ENCODE measurements at regions not wholly inside any gene's neighbourhood (a gene's known extent, or its start where the extent isn't known, plus 50 kb on each side); places are given as distances from the start of the nearest gene placed in this dataset.

GRCh38 chr7:106749165-106749564 lies 88.2 kb upstream of the CCDC71L start:
- CTCF ChIA-PET: no interaction called here

More at GRCh38 chr7:106749165-106749564, 88.2 kb upstream of the CCDC71L start:
- no peak overlapping the region for H3K4me3 Mint-ChIP-seq
- H3K9me3 Mint-ChIP-seq: peaks cover 4% of the 10 kb centered on the region
- TF ChIP-seq AFF4 (CRISPR knock-in tag; IDR thresholded peaks at IDR 0.05; ENCODE audit: borderline replicate concordance) (no peak), TEAD4 (CRISPR knock-in tag; IDR thresholded peaks at IDR 0.05) (no peak), HMGA2 (CRISPR knock-in tag; IDR thresholded peaks at IDR 0.05) (no peak), ZNF532 (CRISPR knock-in tag; IDR thresholded peaks at IDR 0.05; ENCODE audit: borderline replicate concordance) (no peak), E2F5 (CRISPR knock-in tag; IDR thresholded peaks at IDR 0.05) (no peak), RELA (CRISPR knock-in tag; IDR thresholded peaks at IDR 0.05; ENCODE audit: borderline replicate concordance) (no peak), MLX (CRISPR knock-in tag; IDR thresholded peaks at IDR 0.05) (no peak), E2F4 (CRISPR knock-in tag; IDR thresholded peaks at IDR 0.05; ENCODE audit: borderline replicate concordance, low read depth) (no peak), SMAD3 (CRISPR knock-in tag; IDR thresholded peaks at IDR 0.05; ENCODE audit: borderline replicate concordance) (no peak), STAT6 (CRISPR knock-in tag; conservative IDR thresholded peaks at IDR 0.05; ENCODE audit: low read depth) (no peak), ATF6 (CRISPR knock-in tag; IDR thresholded peaks at IDR 0.05) (no peak), ZNF425 (CRISPR knock-in tag; conservative IDR thresholded peaks at IDR 0.05) (no peak), GABPB1 (CRISPR knock-in tag; IDR thresholded peaks at IDR 0.05) (no peak), ZSCAN18 (CRISPR knock-in tag; IDR thresholded peaks at IDR 0.05) (no peak), ZNF423 (CRISPR knock-in tag; IDR thresholded peaks at IDR 0.05) (no peak)
- no peaks in the 10 kb centered on the region for H3K27me3 Mint-ChIP-seq (ENCODE audit: low read depth)
- POLR2A ChIA-PET: no interaction called here
- H3K27ac Mint-ChIP-seq: no peak overlapping the region
- peaks cover 6% of the 10 kb centered on the region; the same call in 1 of the 2 replicates for H3K4me1 Mint-ChIP-seq
- ATAC-seq (no peak), DNase-seq (ENCODE audit: low spot score) (no peak)
- H3K36me3 Mint-ChIP-seq: peaks cover 4% of the 10 kb centered on the region
